SK-N-SH treated with all-trans-retinoic acid at 6 μM for 48 hours (cell line): ENCODE measurements at regions not wholly inside any gene's neighbourhood (a gene's known extent, or its start where the extent isn't known, plus 50 kb on each side); places are given as distances from the start of the nearest gene placed in this dataset.

Source experiments
- CREB5 ChIP-seq: fragments of 250-450 bp; sonication (Bioruptor Pico); IDR thresholded peaks from 2 replicates; pipeline ENCODE4 v1.5.1; 2020; ENCODE audit warnings: low read depth, mild to moderate bottlenecking, moderate library complexity
- ESRRG ChIP-seq: fragments of 250-450 bp; sonication (Bioruptor Pico); IDR thresholded peaks from 2 replicates; pipeline ENCODE4 v1.6.1; 2021; ENCODE audit warnings: mild to moderate bottlenecking
- GLIS3 ChIP-seq: fragments of 250-450 bp; sonication (Bioruptor Pico); IDR thresholded peaks from 2 replicates; pipeline ENCODE4 v1.5.0; 2020; ENCODE audit warnings: mild to moderate bottlenecking, moderate library complexity
- ISL1 ChIP-seq: fragments of 250-450 bp; sonication (Bioruptor Pico); IDR thresholded peaks from 2 replicates; pipeline ENCODE4 v2.1.2; 2022; ENCODE audit warnings: mild to moderate bottlenecking, moderate library complexity
- PATZ1 ChIP-seq: fragments of 250-450 bp; sonication (Bioruptor Pico); IDR thresholded peaks from 2 replicates; pipeline ENCODE4 v1.8.0; 2020; ENCODE audit warnings: mild to moderate bottlenecking, moderate library complexity, borderline replicate concordance
- RARB ChIP-seq: fragments of 250-450 bp; sonication (Bioruptor Pico); IDR thresholded peaks from 2 replicates; pipeline ENCODE4 v1.8.0; 2021; ENCODE audit warnings: mild to moderate bottlenecking, moderate library complexity
- ZFP3 ChIP-seq: fragments of 250-450 bp; sonication (Bioruptor Pico); IDR thresholded peaks from 2 replicates; pipeline ENCODE4 v1.5.0; 2020; ENCODE audit warnings: mild to moderate bottlenecking, moderate library complexity
- ZNF70 ChIP-seq: fragments of 450-650 bp; formaldehyde crosslinking; IDR thresholded peaks from 2 replicates; pipeline ENCODE4 v1.5.0; 2020; ENCODE audit warnings: mild to moderate bottlenecking, moderate library complexity
- TF ChIP-seq, protein P1 (sequence below): fragments of 250-450 bp; sonication (Bioruptor Pico); IDR thresholded peaks from 2 replicates; pipeline ENCODE4 v1.5.1; 2021; ENCODE audit warnings: mild to moderate bottlenecking, moderate library complexity

DNA sequence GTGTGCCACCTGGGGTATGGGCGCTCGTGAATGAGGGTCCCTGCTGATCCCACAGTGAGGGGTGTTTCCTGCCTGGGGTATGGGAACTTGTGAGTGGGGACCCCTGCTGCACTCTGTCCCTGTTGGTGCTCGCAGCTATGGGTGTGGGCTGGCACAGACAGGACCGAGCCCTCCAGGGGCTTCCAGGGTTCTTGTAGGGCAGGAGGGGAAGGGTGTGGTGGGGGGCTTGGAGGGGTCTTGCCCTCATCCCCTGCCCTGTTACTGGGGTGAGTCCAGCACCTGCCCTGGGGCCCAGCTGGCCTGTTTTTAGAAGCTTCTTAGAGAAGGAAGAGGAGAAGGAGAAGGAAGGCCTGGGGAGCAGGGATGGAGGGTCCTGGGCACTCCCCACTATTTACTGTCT lies 377.0 kb upstream of the NUPR2 start:
- TF ChIP-seq RARB (CRISPR knock-in tag) (no peak), ESRRG (CRISPR knock-in tag) (no peak), PATZ1 (CRISPR knock-in tag) (no peak), GLIS3 (CRISPR knock-in tag) (no peak), ISL1 (CRISPR knock-in tag) (no peak), CREB5 (CRISPR knock-in tag) (no peak), ZFP3 (CRISPR knock-in tag) (no peak), ZNF70 (CRISPR knock-in tag) (no peak)
- TF ChIP-seq, protein P1, sequence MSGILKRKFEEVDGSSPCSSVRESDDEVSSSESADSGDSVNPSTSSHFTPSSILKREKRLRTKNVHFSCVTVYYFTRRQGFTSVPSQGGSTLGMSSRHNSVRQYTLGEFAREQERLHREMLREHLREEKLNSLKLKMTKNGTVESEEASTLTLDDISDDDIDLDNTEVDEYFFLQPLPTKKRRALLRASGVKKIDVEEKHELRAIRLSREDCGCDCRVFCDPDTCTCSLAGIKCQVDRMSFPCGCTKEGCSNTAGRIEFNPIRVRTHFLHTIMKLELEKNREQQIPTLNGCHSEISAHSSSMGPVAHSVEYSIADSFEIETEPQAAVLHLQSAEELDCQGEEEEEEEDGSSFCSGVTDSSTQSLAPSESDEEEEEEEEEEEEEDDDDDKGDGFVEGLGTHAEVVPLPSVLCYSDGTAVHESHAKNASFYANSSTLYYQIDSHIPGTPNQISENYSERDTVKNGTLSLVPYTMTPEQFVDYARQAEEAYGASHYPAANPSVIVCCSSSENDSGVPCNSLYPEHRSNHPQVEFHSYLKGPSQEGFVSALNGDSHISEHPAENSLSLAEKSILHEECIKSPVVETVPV (CRISPR knock-in tag) = no peak
